ENCODE measurements at regions not wholly inside any gene's neighbourhood (a gene's known extent, or its start where the extent isn't known, plus 50 kb on each side); places are given as distances from the start of the nearest gene placed in this dataset.
"Not testable (repeated sequence)": the region's sequence is repeated elsewhere in the genome, so short reads cannot be mapped to it uniquely, and the experiment has no call there.

GRCh38 chr6:40881501-40881900, 157.5 kb downstream of the UNC5CL start:
- DNase-seq: no peak

GRCh38 chr6:40880906-40881305, 158.1 kb downstream of the UNC5CL start:
- no peak for DNase-seq

GRCh38 chr6:40879169-40879568, 159.9 kb downstream of the UNC5CL start:
- DNase-seq: no peak

GRCh38 chr6:40877362-40877761, 161.7 kb downstream of the UNC5CL start:
- DNase-seq: no peak

- DNase-seq: no peak
Measured at GRCh38 chr6:40876336-40876735, 162.7 kb downstream of the UNC5CL start.

GRCh38 chr6:40874495-40874894, 164.5 kb downstream of the UNC5CL start:
- DNase-seq: peak; percentile 77

GRCh38 chr6:40871424-40871823, 167.6 kb downstream of the UNC5CL start:
- DNase-seq: no peak

GRCh38 chr6:40868089-40868865, 170.7 kb downstream of the UNC5CL start:
- not testable (repeated sequence) for DNase-seq

- DNase-seq: peak; percentile 89
Measured at GRCh38 chr6:40867527-40867926, 171.5 kb downstream of the UNC5CL start.

- not testable (repeated sequence) for DNase-seq
Measured at GRCh38 chr6:40865259-40865658, 173.8 kb downstream of the UNC5CL start.

- no peak for DNase-seq
Measured at GRCh38 chr6:40860443-40860842, 178.6 kb downstream of the UNC5CL start.

- DNase-seq: no peak
Measured at GRCh38 chr6:40856271-40856670, 182.8 kb downstream of the UNC5CL start.

- no peak for DNase-seq
Measured at GRCh38 chr6:40855168-40855880, 183.7 kb downstream of the UNC5CL start.

- peak; percentile 72 for DNase-seq
Measured at GRCh38 chr6:40854592-40854991, 184.4 kb downstream of the UNC5CL start.

- DNase-seq: peak; percentile 60
Measured at GRCh38 chr6:40852779-40853373, 186.1 kb downstream of the UNC5CL start.

- DNase-seq: no peak
Measured at GRCh38 chr6:40849546-40849945, 189.5 kb downstream of the UNC5CL start.

- DNase-seq: peak; percentile 30
Measured at GRCh38 chr6:40848868-40849514, 190.0 kb downstream of the UNC5CL start.

GRCh38 chr6:40848038-40848437, 191.0 kb downstream of the UNC5CL start:
- DNase-seq: no peak

GRCh38 chr6:40845553-40845952, 193.5 kb downstream of the UNC5CL start:
- DNase-seq: peak; percentile 82

- no peak for DNase-seq
Measured at GRCh38 chr6:40844246-40844645, 194.8 kb downstream of the UNC5CL start.

GRCh38 chr6:40841721-40842120, 197.3 kb downstream of the UNC5CL start:
- DNase-seq: no peak

- DNase-seq: no peak
Measured at GRCh38 chr6:40832691-40833090, 206.3 kb downstream of the UNC5CL start.

GRCh38 chr6:40831381-40831780, 207.6 kb downstream of the UNC5CL start:
- no peak for DNase-seq

Data from NCI-H82 (cell line).